EL (cell line): ENCODE measurements at regions not wholly inside any gene's neighbourhood (a gene's known extent, or its start where the extent isn't known, plus 50 kb on each side); places are given as distances from the start of the nearest gene placed in this dataset.

Experiments used
- DNase-seq: peaks from one replicate; pipeline ENCODE4 v3.0.0-alpha.2; 2016

DNA sequence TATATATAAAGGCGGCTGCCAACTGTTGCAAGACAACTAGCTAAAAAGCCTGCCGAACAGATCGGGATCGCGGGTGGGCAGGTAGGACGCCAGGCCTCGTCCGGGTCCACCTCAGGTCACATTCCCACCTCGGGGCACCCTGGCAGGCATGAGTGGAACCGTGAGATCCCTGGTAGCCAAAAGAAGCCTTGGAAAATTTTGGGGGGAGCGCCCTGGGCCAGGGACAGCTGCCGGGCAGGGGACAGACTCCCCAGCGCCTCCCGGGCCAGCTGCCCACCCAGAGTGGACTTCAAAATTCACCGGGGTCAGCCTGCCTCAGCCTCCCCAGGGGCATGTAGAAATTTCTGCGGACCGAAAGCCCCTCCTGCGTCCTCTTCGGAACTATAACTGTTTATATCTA is 760.9 kb downstream of the KCNJ18 start:
- DNase-seq, result no peak

DNA sequence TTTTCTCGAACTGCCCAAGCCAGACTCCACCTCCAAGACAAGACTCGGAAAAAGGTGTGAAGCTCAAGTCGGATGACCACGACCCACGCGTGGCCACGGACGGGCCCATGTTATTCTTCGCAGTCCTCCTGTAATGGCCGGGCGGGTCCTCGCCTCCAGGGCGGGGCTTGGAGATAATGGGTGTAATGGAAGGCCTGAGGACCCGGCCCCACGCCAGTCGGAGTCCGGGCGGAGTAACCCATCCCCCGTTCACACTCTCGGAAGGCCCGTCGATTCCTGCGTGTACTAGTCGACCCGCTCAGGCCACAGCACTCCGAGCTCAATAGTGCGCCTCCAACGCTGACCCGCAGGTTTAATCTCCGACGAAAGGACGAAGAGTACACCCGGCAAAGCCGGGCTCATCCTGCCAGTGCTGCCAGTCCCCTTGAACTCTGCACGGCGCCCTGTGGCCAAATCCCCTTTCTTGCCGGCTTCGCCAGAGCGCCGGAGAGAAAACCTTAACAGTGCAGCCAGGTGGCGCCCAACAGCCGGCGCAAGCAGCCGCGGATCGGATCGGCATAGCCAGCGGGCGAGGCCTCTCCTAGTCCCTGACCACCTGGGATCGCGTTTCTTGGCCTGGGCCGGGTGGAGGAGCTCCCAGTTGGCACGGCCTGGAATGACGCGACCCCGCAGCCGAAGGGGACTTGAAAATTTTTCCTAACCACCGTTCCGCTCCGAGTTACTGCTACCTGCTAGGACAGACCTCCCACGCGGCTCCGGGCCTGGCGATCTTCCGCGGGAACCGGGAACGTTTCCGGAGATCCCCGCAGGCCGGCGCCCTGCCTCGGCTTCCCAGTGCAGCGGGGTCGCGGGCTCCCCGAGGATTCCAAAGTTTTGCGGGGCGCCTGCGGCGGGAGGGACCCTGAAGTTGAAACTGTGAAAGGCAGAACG is 762.0 kb downstream of the KCNJ18 start:
- DNase-seq, result no peak

DNA sequence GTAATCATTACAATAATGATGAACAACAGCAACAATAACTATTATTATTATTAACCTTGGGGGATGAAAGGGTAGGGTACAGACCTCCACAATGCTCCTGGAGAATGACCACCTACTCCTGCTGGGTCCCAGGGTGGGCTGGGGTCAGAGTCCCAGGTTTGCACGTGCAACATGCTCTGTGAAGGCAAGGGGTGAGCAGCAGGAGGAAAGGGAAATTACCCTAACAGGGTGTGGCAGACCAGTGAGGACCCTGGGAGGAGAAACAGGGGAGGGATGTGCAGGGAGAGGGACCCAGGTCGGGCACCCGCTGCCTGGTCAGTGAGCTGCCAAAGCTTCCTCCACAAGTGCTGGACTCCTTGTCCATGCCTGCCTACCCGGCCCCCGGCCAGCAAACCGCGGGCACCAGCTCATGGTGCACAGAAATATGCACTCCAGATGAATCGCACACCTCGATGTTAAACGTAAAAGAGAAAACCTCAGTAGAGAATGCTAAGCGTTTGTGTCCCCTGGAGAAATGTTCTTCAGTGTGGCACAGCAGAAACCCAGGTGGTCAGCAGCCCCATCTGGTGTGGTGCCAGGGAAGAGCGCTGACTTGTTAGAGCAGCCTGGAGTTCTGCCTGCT is 767.1 kb downstream of the KCNJ18 start:
- no peak for DNase-seq

DNA sequence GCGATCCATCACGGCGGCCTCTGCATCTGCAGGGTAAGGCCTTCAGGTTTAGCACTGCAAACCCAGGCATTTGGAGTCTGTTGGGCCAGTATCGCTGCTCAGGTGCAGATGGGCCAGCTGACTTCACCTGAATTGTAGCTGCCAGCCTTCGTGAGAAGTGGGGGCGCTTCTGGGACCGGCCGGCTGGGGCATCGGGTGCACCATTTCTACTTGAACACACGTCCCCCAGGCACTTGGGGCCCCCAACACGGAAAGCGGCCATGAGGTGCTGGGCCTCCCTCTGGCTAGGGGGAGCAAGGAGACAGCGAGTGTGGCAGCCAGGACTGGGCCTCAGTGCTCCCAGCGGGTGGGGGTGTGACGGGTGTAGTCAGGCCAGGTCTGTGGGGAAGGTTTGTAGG is 767.6 kb downstream of the KCNJ18 start:
- DNase-seq, result no peak

DNA sequence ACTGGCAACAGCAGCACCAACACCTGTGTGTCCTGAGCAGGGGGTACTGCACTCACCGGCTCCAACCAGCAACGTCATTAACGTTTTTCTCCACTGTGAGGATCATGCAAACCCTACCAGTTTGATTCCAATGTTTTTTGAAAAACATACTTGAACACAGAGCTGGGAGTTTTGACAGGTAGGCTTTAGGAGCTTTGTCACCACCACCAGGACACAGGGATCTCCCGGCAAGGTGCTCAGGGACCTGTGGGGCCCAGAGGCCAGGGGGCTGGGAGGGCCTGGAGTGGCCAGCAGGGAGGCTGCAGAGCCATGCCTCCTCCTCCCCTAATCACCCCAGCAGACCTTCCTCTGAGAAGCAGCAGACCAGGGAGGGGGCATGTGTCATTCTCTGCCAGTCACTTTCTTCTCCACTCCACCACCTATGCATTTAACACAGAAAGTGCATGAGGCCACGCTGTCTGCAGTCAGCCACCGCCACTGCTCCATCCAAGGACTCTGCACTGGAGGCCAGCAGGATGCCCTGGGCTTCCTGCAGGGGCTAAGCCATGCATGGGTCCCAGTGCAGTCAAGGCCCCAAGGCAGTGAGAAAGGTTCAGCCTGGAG is 768.2 kb downstream of the KCNJ18 start:
- DNase-seq, result no peak

DNA sequence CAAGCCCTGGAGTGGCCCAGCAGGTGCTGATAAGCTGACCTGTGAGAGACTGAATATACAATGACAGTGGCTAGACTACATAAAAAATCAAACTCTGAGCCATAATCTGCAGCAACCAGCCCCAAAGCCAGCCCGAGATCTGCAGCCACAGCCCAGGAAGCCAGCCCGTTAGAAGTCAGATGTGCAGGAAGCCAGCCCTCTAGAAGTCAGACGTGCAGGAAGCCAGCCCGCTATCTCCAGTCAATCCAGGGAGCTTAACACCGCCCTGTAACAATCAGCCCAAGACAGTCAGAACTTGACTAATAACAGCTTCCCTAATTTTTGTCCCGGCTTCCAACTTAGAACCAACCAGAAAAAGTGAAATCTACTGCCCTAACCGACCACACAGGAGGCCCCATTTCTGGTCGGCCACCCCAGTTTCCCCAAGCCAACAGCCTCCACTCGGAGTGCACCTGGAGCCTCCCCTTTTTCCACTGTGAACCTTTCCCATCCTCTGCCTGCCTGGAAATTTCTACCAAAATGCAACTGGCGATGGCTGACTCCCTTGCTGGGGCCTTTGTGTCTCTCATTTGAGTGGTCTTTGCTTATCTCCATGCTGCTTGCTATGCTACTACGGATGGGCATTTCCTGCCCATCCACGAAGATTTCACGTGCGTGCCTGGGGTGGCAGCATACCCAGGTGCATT is 769.3 kb downstream of the KCNJ18 start:
- DNase-seq, result no peak

DNA sequence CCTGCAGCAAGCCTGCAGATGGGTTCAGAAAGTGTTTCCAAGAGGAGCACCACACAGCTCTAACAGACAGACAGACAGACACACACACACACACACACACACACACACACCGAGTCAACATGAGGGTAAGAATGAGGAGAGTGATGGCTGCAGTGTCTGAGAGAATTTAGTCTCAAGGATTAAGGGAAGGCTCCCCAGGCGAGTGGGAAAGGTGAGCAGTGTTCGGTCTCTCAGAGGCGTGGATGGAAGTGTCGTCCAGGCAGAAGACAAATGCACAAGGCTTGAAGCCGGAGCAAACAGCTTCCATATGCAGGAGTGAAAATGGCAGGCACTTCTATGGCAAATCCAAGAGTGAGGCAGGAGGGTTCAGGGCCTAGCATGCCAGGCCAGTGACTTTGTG is 770.1 kb downstream of the KCNJ18 start:
- no peak for DNase-seq

DNA sequence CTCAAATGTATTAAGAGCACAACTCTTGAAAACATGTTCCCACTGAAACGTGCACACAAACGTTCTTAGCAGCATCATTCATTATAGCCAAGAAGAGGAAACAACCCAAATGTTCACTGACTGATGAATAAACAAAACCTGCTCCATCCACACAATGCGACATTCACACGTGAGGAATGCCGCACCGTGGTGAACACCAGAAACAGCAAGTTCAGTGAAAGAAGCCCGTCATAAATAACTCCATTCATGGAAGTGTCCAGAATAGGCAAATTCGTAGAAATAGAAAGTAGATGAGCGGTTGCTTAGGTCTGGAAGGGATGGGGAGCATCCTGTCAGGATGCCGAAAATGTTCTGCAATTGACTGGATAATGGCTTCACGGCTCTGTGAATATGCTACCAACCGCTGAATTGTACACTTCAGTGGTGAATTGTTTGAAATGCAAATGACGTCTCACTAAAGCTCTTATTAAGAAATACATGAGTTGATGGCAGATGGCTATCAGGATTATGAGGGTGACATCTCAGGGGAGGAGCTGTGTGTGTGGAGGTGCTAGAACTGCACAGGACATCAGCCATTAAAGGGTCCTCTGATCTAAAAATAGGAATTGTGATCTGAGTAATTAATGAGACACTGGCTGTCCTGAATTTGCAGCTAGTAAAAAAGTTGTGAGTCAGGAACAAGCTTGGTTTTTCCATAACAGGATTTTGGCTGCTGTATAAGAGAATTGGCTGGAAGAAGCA is 771.0 kb downstream of the KCNJ18 start:
- no peak for DNase-seq

DNA sequence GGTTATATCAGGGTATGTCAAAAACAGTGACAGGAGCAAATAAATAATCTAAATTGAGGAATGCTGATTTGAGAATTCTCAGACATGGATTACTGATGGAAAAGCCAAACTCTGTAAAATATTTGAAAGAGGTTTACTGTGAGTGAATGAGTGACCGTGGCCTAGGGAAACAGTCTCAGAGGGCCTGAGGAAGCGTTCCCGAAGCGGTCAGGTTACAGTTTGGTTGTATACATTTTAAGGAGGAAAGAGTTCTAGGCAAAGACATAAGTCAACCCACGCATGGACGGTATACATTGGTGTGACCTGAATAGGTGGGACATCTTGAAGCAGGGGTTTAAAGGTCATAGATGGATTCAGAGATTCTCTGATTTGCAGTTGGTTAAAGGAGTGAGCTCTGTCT is 771.7 kb downstream of the KCNJ18 start:
- DNase-seq, result no peak

DNA sequence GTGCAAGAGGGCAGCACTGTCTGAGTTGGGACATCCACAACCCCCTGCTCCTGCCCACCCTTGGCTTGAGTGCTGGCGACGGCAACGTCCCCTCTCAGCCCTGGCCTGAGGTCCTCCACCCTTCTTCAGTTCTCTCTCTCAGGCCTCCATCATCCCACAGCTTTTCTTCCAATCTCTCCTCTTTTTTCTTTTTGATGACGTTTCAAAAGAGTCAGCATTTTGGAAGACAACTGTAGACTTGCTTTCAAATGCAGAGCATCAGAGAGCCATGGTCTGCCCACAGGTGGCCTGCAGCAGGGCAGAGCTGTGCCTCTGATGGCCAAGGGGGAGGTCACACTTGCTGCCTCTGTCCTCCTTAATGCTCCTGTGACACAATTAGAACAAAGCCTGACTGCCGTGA is 775.4 kb downstream of the KCNJ18 start:
- DNase-seq, result no peak

DNA sequence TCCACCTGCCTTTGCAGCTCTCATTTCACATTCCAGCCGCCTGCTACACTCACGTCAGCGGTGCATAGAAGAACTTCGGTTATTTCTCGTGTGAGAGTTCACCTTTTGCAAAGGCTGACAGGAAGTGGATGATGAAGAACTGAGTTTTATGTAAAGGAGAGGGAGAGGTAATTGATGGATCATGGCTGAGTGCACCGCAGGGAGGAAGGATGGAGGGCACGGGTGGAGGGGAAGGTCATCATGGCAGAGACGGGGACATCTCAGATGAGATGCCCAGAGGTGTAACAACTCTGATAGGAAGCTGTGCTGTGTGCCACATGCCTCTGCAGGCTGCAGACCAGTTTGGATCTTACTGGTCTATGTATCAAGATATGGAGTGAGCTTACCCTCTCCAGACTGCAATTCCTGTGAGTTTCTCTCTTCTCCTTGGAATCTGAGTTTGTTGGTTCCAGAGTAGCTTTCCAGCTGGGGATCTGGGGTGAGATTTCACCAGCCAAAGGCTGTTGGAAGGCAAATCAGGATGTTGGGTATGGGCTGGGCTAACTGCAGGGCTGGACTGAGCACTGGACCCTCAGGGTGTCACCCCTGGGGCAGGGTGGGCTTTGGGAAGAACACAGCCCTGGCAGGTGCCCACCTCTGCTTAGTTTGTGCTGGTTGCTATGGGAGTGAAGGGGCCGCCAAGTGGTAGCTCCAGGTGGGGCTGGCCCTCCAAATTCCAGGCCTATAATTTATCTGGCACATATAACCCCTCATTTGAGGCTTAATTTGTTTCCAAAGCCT is 777.0 kb downstream of the KCNJ18 start:
- no peak for DNase-seq

DNA sequence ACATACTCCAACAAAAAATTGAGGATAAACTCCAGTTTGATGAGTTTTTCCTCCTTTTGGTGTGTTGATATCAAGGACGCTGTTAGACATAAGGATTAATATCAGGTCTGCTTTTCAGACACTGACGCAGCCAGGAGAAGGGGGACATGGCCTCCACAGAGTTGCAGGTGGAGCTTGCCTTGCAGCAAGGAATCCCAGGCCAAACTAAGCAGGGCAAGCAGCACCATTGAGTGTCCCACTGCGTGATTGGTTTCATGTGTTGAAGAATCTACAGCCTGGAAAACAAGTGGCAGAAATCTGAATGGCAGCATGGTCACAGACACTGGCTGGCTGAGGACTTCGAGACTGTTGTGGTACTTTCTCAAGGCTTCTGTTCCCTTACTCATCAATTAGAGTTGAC is 777.6 kb downstream of the KCNJ18 start:
- no peak for DNase-seq

DNA sequence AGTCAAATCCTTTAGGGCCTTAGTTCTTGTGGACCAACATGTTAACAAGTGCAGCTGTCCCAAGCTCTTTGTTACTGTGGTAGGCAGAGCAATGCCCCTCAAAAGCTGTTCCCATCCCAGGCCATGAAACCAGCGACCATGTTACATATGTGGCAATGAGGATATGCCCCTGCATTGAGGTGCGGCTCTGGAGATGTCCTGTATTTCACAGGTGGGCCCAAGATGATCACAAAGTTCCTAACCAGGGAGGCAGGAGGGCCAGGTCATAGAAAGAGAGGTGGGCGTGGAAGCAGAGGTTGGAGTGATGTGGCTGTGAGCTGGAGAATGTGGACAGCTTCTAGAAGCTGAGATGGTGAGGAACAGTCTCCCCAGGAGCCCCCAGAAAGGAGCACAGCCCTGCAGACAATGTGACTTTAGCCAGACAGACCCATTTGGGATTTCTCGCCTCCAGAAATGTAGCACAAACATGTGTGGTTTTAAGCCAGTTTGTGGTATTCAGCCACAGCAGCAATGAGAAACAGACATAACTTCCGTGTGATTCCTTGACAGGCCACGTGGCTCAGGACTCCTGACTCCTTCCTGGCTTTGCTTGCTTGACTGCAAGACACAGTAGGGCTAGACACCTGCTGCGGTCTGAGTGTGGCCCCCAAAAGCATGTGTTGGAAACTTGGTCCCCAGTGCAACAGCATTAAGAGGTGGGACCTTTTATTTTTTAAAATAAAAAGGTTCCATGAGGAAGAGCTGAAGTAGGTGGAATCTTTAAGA is 778.3 kb downstream of the KCNJ18 start:
- DNase-seq, result no peak

DNA sequence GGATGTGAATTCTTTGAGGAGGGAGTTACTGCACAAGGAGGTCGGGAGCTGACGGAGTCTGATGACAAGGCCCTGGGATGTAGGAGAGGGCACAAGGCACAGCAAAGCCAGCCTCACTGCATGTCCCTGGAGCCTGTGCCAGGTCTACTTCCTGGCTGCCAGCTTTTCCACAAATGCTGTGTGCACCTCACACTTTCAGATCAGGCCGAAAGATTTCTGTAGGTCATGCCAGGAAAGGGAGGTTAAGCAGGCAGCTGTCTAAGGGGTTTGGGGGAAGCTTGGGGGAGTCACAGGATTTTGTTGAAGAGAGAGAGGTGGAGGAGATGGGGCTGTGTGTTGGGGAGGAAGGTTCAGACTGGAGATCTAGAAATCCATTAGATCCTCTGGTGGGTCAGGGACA is 792.5 kb downstream of the KCNJ18 start:
- no peak for DNase-seq

DNA sequence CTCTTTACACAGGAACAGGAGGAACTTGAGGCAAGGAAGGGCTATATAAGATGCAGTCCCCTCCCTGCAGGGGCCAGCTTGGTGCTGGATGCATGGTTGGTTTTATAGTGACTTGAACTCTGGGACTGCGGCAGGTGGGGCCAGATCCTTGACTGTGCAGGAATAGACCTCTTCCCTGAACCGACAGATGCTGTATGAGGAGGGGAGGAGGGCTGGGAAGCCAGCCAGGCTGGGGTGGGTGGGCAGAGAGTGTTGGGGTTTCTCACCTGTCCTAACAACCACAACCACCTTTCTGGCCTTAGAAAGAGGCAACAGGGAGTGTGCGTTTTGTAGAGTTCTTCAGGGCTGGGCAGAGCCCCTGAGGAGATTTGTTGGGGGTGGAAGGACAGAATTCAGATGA is 798.1 kb downstream of the KCNJ18 start:
- DNase-seq, result no peak

DNA sequence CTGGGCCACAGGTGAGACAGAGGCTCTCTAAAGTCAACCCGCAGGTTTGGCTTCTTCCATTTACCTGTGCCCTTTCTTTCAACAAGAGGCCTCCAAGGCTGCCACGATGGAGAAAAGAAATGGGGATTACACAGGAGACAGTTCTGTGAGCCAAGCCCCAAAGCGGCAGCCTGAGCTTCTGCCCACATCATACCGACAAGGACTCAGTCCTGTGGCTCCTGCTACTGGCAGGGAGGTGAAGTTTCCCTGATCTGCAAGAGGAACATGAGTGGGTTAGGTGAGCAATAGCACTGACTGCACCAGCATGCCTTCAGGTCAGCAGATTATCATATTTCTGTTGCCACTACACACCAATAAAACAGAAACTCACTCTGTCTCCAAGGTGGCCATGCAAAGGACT is 800.0 kb downstream of the KCNJ18 start:
- no peak for DNase-seq

DNA sequence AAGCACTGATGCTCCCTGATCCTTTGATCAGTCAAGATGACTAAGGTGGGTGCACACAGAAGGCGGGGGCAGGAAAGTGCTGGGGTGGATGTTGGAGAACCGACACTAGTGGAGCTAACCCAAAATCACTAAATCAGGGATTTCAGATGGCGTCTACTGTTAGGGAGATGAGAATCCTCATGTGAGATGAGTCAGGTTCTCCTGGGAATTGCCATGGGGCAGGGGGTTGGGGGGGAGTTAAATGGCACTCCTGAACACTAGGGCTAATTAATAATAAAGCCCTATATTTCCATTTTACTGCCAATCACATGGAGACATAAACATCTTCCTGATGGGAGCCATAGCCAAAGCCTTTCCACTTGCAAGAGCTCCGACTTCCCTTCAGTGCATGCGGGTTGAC is 804.1 kb downstream of the KCNJ18 start:
- no peak for DNase-seq

DNA sequence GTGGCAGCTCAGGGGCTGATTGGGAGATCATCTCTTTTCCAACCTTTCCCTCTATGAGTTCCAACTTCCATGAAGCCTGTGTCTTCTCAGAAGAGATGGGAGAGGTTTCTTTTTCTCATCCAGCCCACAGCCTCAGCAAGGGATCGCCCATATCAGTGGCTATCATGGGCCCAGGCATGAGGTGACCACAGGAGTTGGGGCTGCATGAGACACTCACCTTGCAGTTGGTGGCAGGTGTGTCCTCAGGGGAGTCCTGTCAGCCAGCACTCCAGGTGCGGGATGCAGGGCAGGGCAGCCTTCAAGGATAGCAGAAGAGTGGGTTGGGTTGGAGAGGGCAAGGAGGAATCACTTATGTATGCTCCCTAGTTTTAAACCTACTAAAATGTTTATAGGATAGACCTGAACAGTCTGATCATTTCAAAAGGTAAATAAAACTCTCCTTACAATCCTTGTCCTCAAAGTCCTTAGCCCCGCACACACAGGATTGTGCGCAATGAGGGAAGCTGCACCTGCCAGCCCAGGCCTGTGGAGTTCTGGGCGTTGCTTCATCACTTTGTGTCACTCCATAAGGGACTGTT is 811.1 kb downstream of the KCNJ18 start:
- DNase-seq, result no peak

DNA sequence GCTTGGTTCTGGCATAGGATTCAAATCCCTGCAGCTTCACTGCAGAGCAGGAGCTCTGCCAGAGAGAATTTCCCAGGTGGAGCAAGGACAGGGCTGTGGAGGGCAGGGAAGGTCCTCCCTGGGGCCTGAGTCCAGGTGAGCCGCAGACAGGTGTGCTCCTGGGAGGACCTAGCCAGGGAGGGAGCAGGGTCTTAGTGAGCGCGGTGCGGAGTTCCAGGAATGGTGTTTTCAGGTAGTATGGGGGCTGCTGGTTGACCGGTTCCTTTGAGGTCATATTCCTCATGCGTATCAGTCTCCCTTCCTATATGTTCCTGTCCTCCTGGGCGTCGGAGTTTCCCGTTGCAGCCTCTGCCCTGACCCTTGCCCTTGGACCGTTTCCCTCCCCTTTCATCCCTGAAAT is 813.3 kb downstream of the KCNJ18 start:
- no peak for DNase-seq

DNA sequence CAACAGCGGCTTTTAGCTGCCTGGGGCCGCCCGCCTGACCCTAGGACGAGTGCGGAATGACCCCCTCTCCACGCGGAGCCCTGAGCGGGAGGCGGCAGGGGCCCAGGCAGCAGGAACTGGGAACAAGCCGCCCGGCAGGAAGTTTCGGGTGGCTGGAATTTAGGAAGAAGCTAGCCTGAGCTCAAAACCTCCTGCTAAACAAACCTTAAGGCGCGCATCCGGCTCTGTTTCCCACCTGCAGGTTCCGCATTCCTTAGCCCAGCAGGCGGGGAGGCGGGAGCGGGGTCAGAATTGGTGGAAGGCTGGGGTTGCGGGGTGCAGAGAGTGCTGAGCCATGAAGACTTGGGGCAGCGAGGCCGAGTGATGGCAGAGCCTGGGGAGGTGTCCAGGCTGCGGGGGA is 813.9 kb downstream of the KCNJ18 start:
- DNase-seq, result no peak

DNA sequence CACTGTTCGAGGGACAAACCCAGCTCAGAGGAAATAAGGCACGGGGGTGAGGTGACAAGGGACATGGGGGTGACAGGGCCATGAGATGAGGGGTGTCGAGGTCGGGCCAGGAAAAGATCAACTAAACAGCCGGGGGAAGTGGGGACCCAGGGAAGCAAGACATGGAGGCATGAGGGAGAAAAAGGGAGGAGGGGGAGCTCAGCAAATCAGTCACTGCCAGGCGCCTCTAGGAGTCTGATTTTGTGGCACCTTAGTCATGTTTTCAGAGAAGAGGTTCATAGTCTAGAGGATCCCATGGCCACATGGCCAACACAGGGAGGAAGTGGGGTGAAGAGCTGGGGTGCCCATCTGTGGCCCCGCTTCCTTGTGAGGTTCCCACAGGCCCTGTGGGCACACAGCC is 814.5 kb downstream of the KCNJ18 start:
- no peak for DNase-seq
